ENCODE measurements at regions not wholly inside any gene's neighbourhood (a gene's known extent, or its start where the extent isn't known, plus 50 kb on each side); places are given as distances from the start of the nearest gene placed in this dataset.
"Not testable (repeated sequence)": the region's sequence is repeated elsewhere in the genome, so short reads cannot be mapped to it uniquely, and the experiment has no call there.

- no peak overlapping the region for H3K27ac Mint-ChIP-seq
- no peaks in the 10 kb centered on the region for H3K9me3 Mint-ChIP-seq
- peaks cover 14% of the 10 kb centered on the region for H3K4me1 Mint-ChIP-seq
- no peak for TF ChIP-seq CTCF (IDR thresholded peaks at IDR 0.05; ENCODE audit: unreplicated experiment)
- peak; percentile 49 to 67 for DNase-seq (ENCODE audit: low spot score in 2 of 2, unreplicated experiment in 2 of 2)
- peak overlapping the region; percentile 68 for H3K4me3 Mint-ChIP-seq
- H3K36me3 Mint-ChIP-seq = no peaks in the 10 kb centered on the region
- peaks cover 13% of the 10 kb centered on the region for H3K27me3 Mint-ChIP-seq (ENCODE audit: low read depth)
These were observed 108.0 kb upstream of the DOCK9 start for GRCh38 chr13:99085808-99086266.

- peaks cover 14% of the 10 kb centered on the region for H3K4me1 Mint-ChIP-seq
- no peak for TF ChIP-seq CTCF (IDR thresholded peaks at IDR 0.05; ENCODE audit: unreplicated experiment)
- H3K9me3 Mint-ChIP-seq = no peaks in the 10 kb centered on the region
- peak in 1 of 2 experiments; percentile 60 for DNase-seq (ENCODE audit: low spot score in 2 of 2, unreplicated experiment in 2 of 2)
- peaks cover 13% of the 10 kb centered on the region for H3K27me3 Mint-ChIP-seq (ENCODE audit: low read depth)
- no peaks in the 10 kb centered on the region for H3K36me3 Mint-ChIP-seq
- no peak overlapping the region for H3K27ac Mint-ChIP-seq
- H3K4me3 Mint-ChIP-seq = peak overlapping the region; percentile 93
These were observed 108.6 kb upstream of the DOCK9 start for GRCh38 chr13:99086267-99087097.

GRCh38 chr13:99087098-99087953, 109.5 kb upstream of the DOCK9 start:
- Mint-ChIP-seq H3K4me3 (peak overlapping the region; percentile 93), H3K4me1 (peaks cover 14% of the 10 kb centered on the region), H3K9me3 (no peaks in the 10 kb centered on the region), H3K27ac (peak overlapping the region; percentile 97), H3K27me3 (ENCODE audit: low read depth) (peaks cover 13% of the 10 kb centered on the region), H3K36me3 (no peaks in the 10 kb centered on the region)
- no peak for TF ChIP-seq CTCF (IDR thresholded peaks at IDR 0.05; ENCODE audit: unreplicated experiment)
- peak; percentile 88 to 94 for DNase-seq (ENCODE audit: low spot score in 2 of 2, unreplicated experiment in 2 of 2)

GRCh38 chr13:99087954-99088491, 110.2 kb upstream of the DOCK9 start:
- TF ChIP-seq CTCF (IDR thresholded peaks at IDR 0.05; ENCODE audit: unreplicated experiment) = no peak
- Mint-ChIP-seq H3K36me3 (no peaks in the 10 kb centered on the region), H3K27ac (peak overlapping the region; percentile 97), H3K9me3 (no peaks in the 10 kb centered on the region), H3K4me1 (peaks cover 14% of the 10 kb centered on the region), H3K4me3 (peak overlapping the region; percentile 93), H3K27me3 (ENCODE audit: low read depth) (peaks cover 13% of the 10 kb centered on the region)
- DNase-seq (ENCODE audit: low spot score in 2 of 2, unreplicated experiment in 2 of 2) = no peak

- no peaks in the 10 kb centered on the region for H3K36me3 Mint-ChIP-seq
These were observed 106.7 kb upstream of the UBAC2 start for GRCh38 chr13:99093997-99094396.

GRCh38 chr13:99101831-99102230, 98.8 kb upstream of the UBAC2 start:
- not testable (repeated sequence) for H3K27me3 Mint-ChIP-seq (ENCODE audit: low read depth); H3K36me3 Mint-ChIP-seq; H3K4me3 Mint-ChIP-seq

More at GRCh38 chr13:99093997-99094396, 106.7 kb upstream of the UBAC2 start:
- H3K27ac Mint-ChIP-seq = no peak overlapping the region
- no peaks in the 10 kb centered on the region for H3K9me3 Mint-ChIP-seq
- DNase-seq (ENCODE audit: low spot score in 2 of 2, unreplicated experiment in 2 of 2) = no peak
- H3K27me3 Mint-ChIP-seq (ENCODE audit: low read depth) = no peaks in the 10 kb centered on the region
- H3K4me3 Mint-ChIP-seq = no peak overlapping the region
- TF ChIP-seq CTCF (IDR thresholded peaks at IDR 0.05; ENCODE audit: unreplicated experiment) = no peak
- H3K4me1 Mint-ChIP-seq = no peaks in the 10 kb centered on the region

More at GRCh38 chr13:99101831-99102230, 98.8 kb upstream of the UBAC2 start:
- not testable (repeated sequence) for H3K4me1 Mint-ChIP-seq; H3K9me3 Mint-ChIP-seq; H3K27ac Mint-ChIP-seq; DNase-seq (ENCODE audit: low spot score in 2 of 2, unreplicated experiment in 2 of 2)

All from mesothelial cell of epicardium (in vitro differentiated cells).